Naive thymus-derived CD4-positive, alpha-beta T cell (primary cell): ENCODE measurements at regions not wholly inside any gene's neighbourhood (a gene's known extent, or its start where the extent isn't known, plus 50 kb on each side); places are given as distances from the start of the nearest gene placed in this dataset.

Experiments
- ATAC-seq: fragments of 150-1000 bp; cut with Tn5 transposase; 2 replicates; pipeline ENCODE4 v1.10.0; 2021; ENCODE audit warnings: mild to moderate bottlenecking, moderate library complexity
- CTCF ChIA-PET: fragments of 350-600 bp; sonication (Branson Sonifier 250); formaldehyde crosslinking; loops from one replicate; lab custom pipeline; 2021; ENCODE audit warnings: antibody characterized with exemption; lab: Charles Lee
- POLR2A ChIA-PET: fragments of 350-600 bp; sonication (Branson Sonifier 250); formaldehyde crosslinking; loops from one replicate; lab custom pipeline; 2021; ENCODE audit warnings: antibody characterized with exemption, inconsistent platforms; lab: Charles Lee
- DNase-seq, 9 donors: peaks; one replicate each; pipeline versions ENCODE4 v3.0.0 to v3.0.0-alpha.2; 2020 to 2022; ENCODE audit warnings: mixed read lengths in 1 of 9
- H3K27ac ChIP-seq: one replicate; pipeline ENCODE4 v1.7.0; 2013; ENCODE audit warnings: mild to moderate bottlenecking, low read depth, low read length, moderate library complexity
- H3K27me3 ChIP-seq, 2 donors: one replicate each; pipeline ENCODE4 v1.7.0; 2013; ENCODE audit warnings: low read length in 2 of 2, mild to moderate bottlenecking in 2 of 2, moderate library complexity in 2 of 2; ENCODE audit not compliant: control insufficient read depth in 2 of 2, insufficient read depth in 2 of 2
- H3K36me3 ChIP-seq, 3 experiments: 1 replicate in 2 of 3; 2 replicates in 1 of 3; pipeline ENCODE4 v1.7.0; 2013; ENCODE audit warnings: low read length in 3 of 3, mild to moderate bottlenecking in 3 of 3, moderate library complexity in 1 of 3; ENCODE audit not compliant: insufficient read depth in 3 of 3, control insufficient read depth in 2 of 3
- H3K4me1 ChIP-seq, 2 donors: one replicate each; pipeline ENCODE4 v1.7.0; 2013; ENCODE audit warnings: low read length in 2 of 2, mild to moderate bottlenecking in 2 of 2, moderate library complexity in 1 of 2; ENCODE audit not compliant: control insufficient read depth in 2 of 2, insufficient read depth in 2 of 2
- H3K4me3 ChIP-seq: 2 replicates; pipeline ENCODE4 v1.7.0; 2013; ENCODE audit warnings: mild to moderate bottlenecking, low read length
- H3K9me3 ChIP-seq, 3 experiments: 1 replicate in 2 of 3; 2 replicates in 1 of 3; pipeline ENCODE4 v1.7.0; 2013; ENCODE audit warnings: low read length in 3 of 3; ENCODE audit not compliant: control insufficient read depth in 2 of 3
- H3K27ac Mint-ChIP-seq, 9 donors: one replicate each; pipeline ENCODE4 v1.8.0; 2020 to 2022; ENCODE audit warnings: mixed read lengths in 9 of 9, mild to moderate bottlenecking in 8 of 9, moderate library complexity in 5 of 9, inconsistent platforms in 2 of 9
- H3K27me3 Mint-ChIP-seq, 5 donors: one replicate each; pipeline ENCODE4 v1.8.0; 2021 to 2022; ENCODE audit warnings: mixed read lengths in 5 of 5, mild to moderate bottlenecking in 1 of 5
- H3K36me3 Mint-ChIP-seq, 5 donors: one replicate each; pipeline ENCODE4 v1.8.0; 2020 to 2022; ENCODE audit warnings: mixed read lengths in 5 of 5, mild to moderate bottlenecking in 3 of 5, inconsistent platforms in 1 of 5
- H3K4me1 Mint-ChIP-seq, 7 donors: one replicate each; pipeline ENCODE4 v1.8.0; 2020 to 2022; ENCODE audit warnings: mixed read lengths in 7 of 7, mild to moderate bottlenecking in 3 of 7, inconsistent platforms in 1 of 7
- H3K4me3 Mint-ChIP-seq, 10 donors: one replicate each; pipeline ENCODE4 v1.8.0; 2020 to 2022; ENCODE audit warnings: mild to moderate bottlenecking in 10 of 10, mixed read lengths in 10 of 10, moderate library complexity in 6 of 10, inconsistent platforms in 2 of 10
- H3K9me3 Mint-ChIP-seq, 11 donors: one replicate each; pipeline ENCODE4 v1.8.0; 2020 to 2022; ENCODE audit warnings: mixed read lengths in 11 of 11, mild to moderate bottlenecking in 4 of 11, inconsistent platforms in 1 of 11, moderate library complexity in 1 of 11
- intact Hi-C, 2 donors: fragments of 100-400 bp; cut with micrococcal nuclease; formaldehyde crosslinking; loops; one replicate each; pipeline ENCODE4 v1.15.1; 2023

DNA sequence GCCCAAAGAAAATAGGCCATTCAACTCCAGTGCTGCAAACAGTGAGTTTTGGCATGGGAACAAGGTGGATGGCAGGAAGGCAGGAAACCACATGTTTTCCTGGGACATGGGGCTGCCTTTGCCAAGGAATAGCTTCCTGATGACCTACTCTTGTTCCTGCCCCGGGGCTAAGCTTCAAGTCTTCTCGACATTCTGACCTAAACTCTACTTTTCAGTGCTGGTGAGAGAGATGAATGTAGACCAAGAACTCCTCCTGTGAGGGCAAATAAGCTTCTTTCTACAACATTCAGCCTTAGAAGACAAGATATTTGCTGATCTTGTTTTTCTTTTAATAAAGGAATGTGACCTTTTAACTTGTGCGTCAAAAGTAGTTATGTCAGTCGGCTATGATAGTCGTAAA lies 199.0 kb downstream of the GPR37 start:
- H3K4me1 ChIP-seq, result no peaks in the 10 kb centered on the region
- DNase-seq, result no peak
- H3K4me3 ChIP-seq, result no peak overlapping the region
- H3K27ac Mint-ChIP-seq, result no peak overlapping the region
- no peaks in the 10 kb centered on the region for H3K4me1 Mint-ChIP-seq
- H3K4me3 Mint-ChIP-seq, result no peak overlapping the region
- ChIA-PET CTCF (no interaction called here), POLR2A (no interaction called here)
- H3K27ac ChIP-seq, result no peak overlapping the region
- H3K36me3 ChIP-seq, result no peaks in the 10 kb centered on the region
- H3K9me3 Mint-ChIP-seq, result peaks cover 0 to 6% (median 0%) of the 10 kb centered on the region in 11 donors
- no peaks in the 10 kb centered on the region for H3K27me3 ChIP-seq
- no peaks in the 10 kb centered on the region for H3K27me3 Mint-ChIP-seq
- intact Hi-C loops, result no loop called here
- H3K9me3 ChIP-seq, result no peaks in the 10 kb centered on the region
- ATAC-seq, result no peak
- no peaks in the 10 kb centered on the region for H3K36me3 Mint-ChIP-seq

DNA sequence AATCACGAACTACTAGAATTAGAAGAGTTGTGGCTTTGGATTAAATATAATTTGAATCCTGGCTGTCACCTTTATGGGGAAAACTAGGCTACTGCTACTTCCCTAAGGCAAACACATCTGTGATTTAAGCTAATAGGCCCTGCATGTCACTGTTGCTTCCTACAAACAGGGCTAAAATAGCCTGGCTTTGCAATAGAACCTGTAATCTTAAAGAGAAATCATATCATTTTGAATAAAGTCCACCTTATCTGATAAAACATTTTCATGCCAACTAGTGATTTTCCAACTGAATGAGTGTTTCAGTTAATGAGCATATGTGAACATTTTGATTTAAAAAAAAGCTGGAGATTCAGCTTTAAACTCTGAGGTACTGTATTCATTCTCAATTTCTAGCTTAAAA lies 208.0 kb downstream of the GPR37 start:
- Histone ChIP-seq H3K36me3 (no peaks in the 10 kb centered on the region), H3K4me1 (no peaks in the 10 kb centered on the region), H3K27me3 (no peaks in the 10 kb centered on the region), H3K27ac (no peak overlapping the region), H3K9me3 (no peaks in the 10 kb centered on the region), H3K4me3 (no peak overlapping the region)
- no peak for ATAC-seq
- no peak overlapping the region for H3K4me3 Mint-ChIP-seq
- no peaks in the 10 kb centered on the region for H3K36me3 Mint-ChIP-seq
- H3K27me3 Mint-ChIP-seq, result no peaks in the 10 kb centered on the region
- DNase-seq, result no peak
- ChIA-PET CTCF (no interaction called here), POLR2A (no interaction called here)
- intact Hi-C loops, result no loop called here
- H3K9me3 Mint-ChIP-seq, result peaks cover 0 to 6% (median 0%) of the 10 kb centered on the region in 11 donors
- H3K4me1 Mint-ChIP-seq, result no peaks in the 10 kb centered on the region
- H3K27ac Mint-ChIP-seq, result no peak overlapping the region

- H3K27me3 ChIP-seq, result no peaks in the 10 kb centered on the region
- intact Hi-C loops, result no loop called here
- no peaks in the 10 kb centered on the region for H3K36me3 ChIP-seq
- no peak overlapping the region for H3K4me3 Mint-ChIP-seq
- H3K9me3 ChIP-seq, result no peaks in the 10 kb centered on the region
- ATAC-seq (no peak), DNase-seq (no peak)
- H3K27ac ChIP-seq, result no peak overlapping the region
- H3K4me1 ChIP-seq, result no peaks in the 10 kb centered on the region
- H3K27me3 Mint-ChIP-seq, result no peaks in the 10 kb centered on the region
- no peaks in the 10 kb centered on the region for H3K4me1 Mint-ChIP-seq
- no peaks in the 10 kb centered on the region for H3K36me3 Mint-ChIP-seq
- POLR2A ChIA-PET, result no interaction called here
- CTCF ChIA-PET, result no interaction called here
- no peak overlapping the region for H3K27ac Mint-ChIP-seq
- peaks cover 0 to 6% (median 0%) of the 10 kb centered on the region in 11 donors for H3K9me3 Mint-ChIP-seq
- H3K4me3 ChIP-seq, result no peak overlapping the region
Observed at GRCh38 chr7:124557101-124557500, 208.5 kb downstream of the GPR37 start.

DNA sequence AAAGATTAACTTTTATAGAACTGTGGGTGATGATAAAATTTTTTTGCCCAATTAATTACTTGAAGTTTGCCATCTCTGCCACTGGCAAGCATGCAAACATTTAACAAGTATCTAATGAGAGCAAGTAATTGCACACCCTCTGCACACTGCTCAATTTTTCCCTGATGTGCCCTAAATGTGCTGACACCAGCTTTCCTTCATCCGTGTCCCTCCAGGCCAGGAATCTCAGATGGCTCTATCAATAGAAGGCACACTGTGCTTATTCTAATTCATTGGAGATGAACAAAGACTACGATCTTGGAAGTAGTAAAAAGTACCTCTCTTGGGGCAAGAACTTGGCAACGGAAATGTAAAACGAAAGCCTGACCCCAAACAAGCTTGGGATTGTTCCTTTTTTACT lies 212.1 kb downstream of the GPR37 start:
- H3K27ac ChIP-seq, result no peak overlapping the region
- Mint-ChIP-seq H3K4me3 (no peak overlapping the region), H3K27me3 (no peaks in the 10 kb centered on the region), H3K9me3 (peaks cover 0 to 5% (median 0%) of the 10 kb centered on the region in 11 donors), H3K27ac (no peak overlapping the region), H3K36me3 (no peaks in the 10 kb centered on the region), H3K4me1 (no peaks in the 10 kb centered on the region)
- intact Hi-C loops, result no loop called here
- H3K9me3 ChIP-seq, result no peaks in the 10 kb centered on the region
- H3K4me3 ChIP-seq, result no peak overlapping the region
- no peak for DNase-seq
- CTCF ChIA-PET, result no interaction called here
- no peaks in the 10 kb centered on the region for H3K4me1 ChIP-seq
- H3K36me3 ChIP-seq, result no peaks in the 10 kb centered on the region
- POLR2A ChIA-PET, result no interaction called here
- no peaks in the 10 kb centered on the region for H3K27me3 ChIP-seq
- ATAC-seq, result no peak

GRCh38 chr7:124552217-124552616 lies 213.4 kb downstream of the GPR37 start:
- no peak overlapping the region for H3K4me3 Mint-ChIP-seq
- no peaks in the 10 kb centered on the region for H3K36me3 Mint-ChIP-seq
- no peaks in the 10 kb centered on the region for H3K36me3 ChIP-seq
- ATAC-seq (no peak), DNase-seq (no peak)
- H3K4me1 Mint-ChIP-seq, result no peaks in the 10 kb centered on the region
- H3K27ac ChIP-seq, result no peak overlapping the region
- no peak overlapping the region for H3K4me3 ChIP-seq
- H3K9me3 ChIP-seq, result no peaks in the 10 kb centered on the region
- CTCF ChIA-PET, result no interaction called here
- POLR2A ChIA-PET, result no interaction called here
- H3K27me3 ChIP-seq, result no peaks in the 10 kb centered on the region
- no peak overlapping the region for H3K27ac Mint-ChIP-seq
- H3K9me3 Mint-ChIP-seq, result peaks cover 0 to 5% (median 0%) of the 10 kb centered on the region in 11 donors
- H3K27me3 Mint-ChIP-seq, result no peaks in the 10 kb centered on the region
- no peaks in the 10 kb centered on the region for H3K4me1 ChIP-seq
- intact Hi-C loops, result no loop called here

DNA sequence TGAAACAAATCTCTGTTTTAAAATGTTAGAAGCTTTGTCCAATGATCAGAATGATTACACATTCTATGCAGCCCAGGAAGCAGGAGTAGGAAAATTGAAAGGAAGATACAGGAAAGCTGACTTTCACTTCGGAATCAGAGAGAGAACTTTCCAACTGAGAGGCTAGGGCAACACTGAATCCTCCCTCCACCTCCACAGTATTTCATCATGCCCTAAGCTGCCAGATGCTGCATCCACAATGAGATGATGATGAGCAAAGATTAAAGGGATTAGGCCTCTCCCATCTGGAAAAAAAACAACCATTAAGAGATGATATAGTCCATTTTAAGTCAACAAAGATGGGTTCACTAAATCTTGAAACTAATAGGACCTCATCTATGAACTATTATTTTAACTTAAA lies 215.6 kb downstream of the GPR37 start:
- Histone ChIP-seq H3K9me3 (no peaks in the 10 kb centered on the region), H3K4me3 (no peak overlapping the region), H3K27ac (no peak overlapping the region), H3K27me3 (no peaks in the 10 kb centered on the region), H3K4me1 (no peaks in the 10 kb centered on the region), H3K36me3 (no peaks in the 10 kb centered on the region)
- H3K9me3 Mint-ChIP-seq, result peaks cover 0 to 5% (median 0%) of the 10 kb centered on the region in 11 donors
- H3K27ac Mint-ChIP-seq, result no peak overlapping the region
- POLR2A ChIA-PET, result no interaction called here
- H3K36me3 Mint-ChIP-seq, result no peaks in the 10 kb centered on the region
- CTCF ChIA-PET, result no interaction called here
- no peak overlapping the region for H3K4me3 Mint-ChIP-seq
- DNase-seq (no peak), ATAC-seq (no peak)
- no peaks in the 10 kb centered on the region for H3K4me1 Mint-ChIP-seq
- H3K27me3 Mint-ChIP-seq, result no peaks in the 10 kb centered on the region
- intact Hi-C loops, result no loop called here

DNA sequence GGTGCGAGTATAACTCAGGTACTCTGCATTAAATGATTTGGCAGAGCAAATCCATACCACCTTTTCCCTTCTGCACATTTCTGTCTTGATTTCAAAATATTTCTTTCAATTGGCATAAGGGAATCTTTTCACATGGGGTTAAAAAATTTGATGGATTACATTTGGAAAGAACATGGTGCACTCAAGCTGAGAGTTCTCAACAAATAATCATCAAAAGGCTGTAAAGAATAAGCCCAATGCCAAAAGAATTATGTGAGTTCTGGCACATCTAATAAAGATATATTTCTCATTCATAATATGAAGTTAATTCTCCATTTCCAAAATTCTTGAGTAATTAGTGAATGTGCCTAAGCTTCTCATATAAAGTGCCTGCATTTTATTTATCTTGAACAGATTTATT lies 223.1 kb downstream of the GPR37 start:
- intact Hi-C loops, result no loop called here

More for the DNA sequence above, 223.1 kb downstream of the GPR37 start:
- ChIA-PET POLR2A (no interaction called here), CTCF (no interaction called here)
- Histone ChIP-seq H3K27ac (no peak overlapping the region), H3K36me3 (no peaks in the 10 kb centered on the region), H3K4me3 (no peak overlapping the region), H3K27me3 (no peaks in the 10 kb centered on the region), H3K4me1 (no peaks in the 10 kb centered on the region), H3K9me3 (no peaks in the 10 kb centered on the region)
- DNase-seq (no peak), ATAC-seq (no peak)
- H3K4me1 Mint-ChIP-seq, result no peaks in the 10 kb centered on the region
- peaks cover 0 to 13% (median 0%) of the 10 kb centered on the region in 11 donors for H3K9me3 Mint-ChIP-seq
- H3K27ac Mint-ChIP-seq, result no peak overlapping the region
- no peaks in the 10 kb centered on the region for H3K36me3 Mint-ChIP-seq
- no peak overlapping the region for H3K4me3 Mint-ChIP-seq
- H3K27me3 Mint-ChIP-seq, result no peaks in the 10 kb centered on the region
